Stomach (tissue), 8 donors: ENCODE measurements at regions not wholly inside any gene's neighbourhood (a gene's known extent, or its start where the extent isn't known, plus 50 kb on each side); places are given as distances from the start of the nearest gene placed in this dataset.

Experiments
- DNase-seq, 2 donors: peaks; one replicate each; pipeline versions ENCODE4 v3.0.0 to v3.0.0-alpha.2; 2013 to 2019
- H3K27ac ChIP-seq, 5 donors: fragments of 200-600 bp in 4 of 5; sonication (generic) in 4 of 5; one replicate each; pipeline ENCODE4 v1.5.1; 2013 to 2019; ENCODE audit warnings: mild to moderate bottlenecking in 1 of 5, moderate library complexity in 1 of 5
- H3K27me3 ChIP-seq, 3 donors: fragments of 200-600 bp; sonication (generic); one replicate each; pipeline ENCODE4 v1.5.1; 2017 to 2019; ENCODE audit warnings: mixed run types in 1 of 3
- H3K36me3 ChIP-seq, 4 donors: fragments of 200-600 bp; sonication (generic); 1 replicate in 3 of 4; 2 replicates in 1 of 4; pipeline ENCODE4 v1.5.1; 2016 to 2019
- H3K4me1 ChIP-seq, 4 donors: fragments of 200-600 bp; sonication (generic); one replicate each; pipeline ENCODE4 v1.5.1; 2016 to 2019
- H3K4me3 ChIP-seq, 4 donors: fragments of 200-600 bp; sonication (generic) in 3 of 4; one replicate each; pipeline ENCODE4 v1.5.1; 2016 to 2019; ENCODE audit warnings: mild to moderate bottlenecking in 1 of 4
- H3K9me3 ChIP-seq, 4 donors: fragments of 200-600 bp; sonication (generic); one replicate each; pipeline ENCODE4 v1.5.1; 2016 to 2019
- CTCF ChIP-seq, 7 experiments: fragments of 450-650 bp in 4 of 7; fragments of 200-600 bp in 3 of 7; sonication (generic) in 3 of 7; IDR thresholded peaks; one replicate each; pipeline ENCODE4 v1.5.1; 2016 to 2019; ENCODE audit warnings: antibody characterized with exemption in 7 of 7, control low read depth in 2 of 7, mild to moderate bottlenecking in 1 of 7
- EP300 ChIP-seq: sonication (generic); formaldehyde crosslinking; IDR thresholded peaks from one replicate; pipeline ENCODE4 v1.6.1; 2017; ENCODE audit warnings: antibody characterized with exemption
- POLR2A ChIP-seq, 4 donors: fragments of 450-650 bp; IDR thresholded peaks; one replicate each; pipeline ENCODE4 v1.6.1; 2016; ENCODE audit warnings: antibody characterized with exemption in 4 of 4, control low read depth in 2 of 4, mild to moderate bottlenecking in 1 of 4, moderate library complexity in 1 of 4
- POLR2AphosphoS5 ChIP-seq, 3 donors: sonication (generic); formaldehyde crosslinking; IDR thresholded peaks; one replicate each; pipeline ENCODE4 v1.6.1; 2016; ENCODE audit warnings: antibody characterized with exemption in 3 of 3
- WGBS, 5 donors: extraction: QIAGEN DNeasy Blood & Tissue Kit in 3 of 5; methylation state at CpG; one replicate each; pipeline versions ENCODE4 v1.1.5 to v1.1.7; 2013 to 2018; 5-methylcytosine and 5-hydroxymethylcytosine counted together
- intact Hi-C: fragments of 100-400 bp; cut with DNase I; formaldehyde crosslinking; loops from one replicate; pipeline ENCODE4 v1.15.1; 2023; ENCODE audit warnings: low total_unique reads
- donor health status: healthy with polysubstance abuse.
- donor health status: Bipolar disorder and iron deficiency.
- donor health status: healthy.

- TF ChIP-seq CTCF (IDR thresholded peaks at IDR 0.05) (no peak), POLR2AphosphoS5 (IDR thresholded peaks at IDR 0.05) (no peak), EP300 (no peak), POLR2A (IDR thresholded peaks at IDR 0.05) (no peak)
- intact Hi-C loops, result no loop called here
- no peak for DNase-seq
- no peak overlapping the region for H3K4me3 ChIP-seq
- H3K4me1 ChIP-seq, result no peaks in the 10 kb centered on the region
- H3K27me3 ChIP-seq, result no peaks in the 10 kb centered on the region
- H3K27ac ChIP-seq, result no peak overlapping the region
- H3K36me3 ChIP-seq, result no peaks in the 10 kb centered on the region
- no peaks in the 10 kb centered on the region for H3K9me3 ChIP-seq
Measured at GRCh38 chr4:106584337-106584989, 215.9 kb upstream of the GIMD1 start.

- intact Hi-C loops, result no loop called here
- no peak for DNase-seq
- H3K9me3 ChIP-seq, result no peaks in the 10 kb centered on the region
- H3K27ac ChIP-seq, result no peak overlapping the region
- H3K27me3 ChIP-seq, result no peaks in the 10 kb centered on the region
- no peaks in the 10 kb centered on the region for H3K4me1 ChIP-seq
- no peak for TF ChIP-seq POLR2AphosphoS5 (IDR thresholded peaks at IDR 0.05)
- no peak for TF ChIP-seq POLR2A (IDR thresholded peaks at IDR 0.05)
- TF ChIP-seq CTCF (IDR thresholded peaks at IDR 0.05), result no peak
- TF ChIP-seq EP300, result no peak
- 67 to 76% (median 74%) methylated on average over 2 of the region's 2 CpGs for WGBS, 5 donors
- H3K4me3 ChIP-seq, result no peak overlapping the region
- no peaks in the 10 kb centered on the region for H3K36me3 ChIP-seq
Measured at GRCh38 chr4:106583567-106583966, 215.0 kb upstream of the GIMD1 start.

- intact Hi-C loops, result no loop called here
- no peak overlapping the region for H3K4me3 ChIP-seq
- WGBS, 5 donors, result 37 to 51% (median 44%) methylated on average over 2 of the region's 2 CpGs
- TF ChIP-seq EP300 (no peak), CTCF (IDR thresholded peaks at IDR 0.05) (no peak), POLR2A (IDR thresholded peaks at IDR 0.05) (no peak), POLR2AphosphoS5 (IDR thresholded peaks at IDR 0.05) (no peak)
- H3K27ac ChIP-seq, result no peak overlapping the region
- no peaks in the 10 kb centered on the region for H3K27me3 ChIP-seq
- DNase-seq, result no peak
- H3K4me1 ChIP-seq, result no peaks in the 10 kb centered on the region
- no peaks in the 10 kb centered on the region for H3K9me3 ChIP-seq
- H3K36me3 ChIP-seq, result no peaks in the 10 kb centered on the region
Measured at GRCh38 chr4:106583108-106583507, 214.5 kb upstream of the GIMD1 start.

- H3K4me3 ChIP-seq, result no peak overlapping the region
- no peaks in the 10 kb centered on the region for H3K27me3 ChIP-seq
- intact Hi-C loops, result no loop called here
- no peaks in the 10 kb centered on the region for H3K4me1 ChIP-seq
- TF ChIP-seq POLR2AphosphoS5 (IDR thresholded peaks at IDR 0.05) (no peak), EP300 (no peak), POLR2A (IDR thresholded peaks at IDR 0.05) (no peak), CTCF (IDR thresholded peaks at IDR 0.05) (no peak)
- H3K27ac ChIP-seq, result no peak overlapping the region
- DNase-seq, result no peak
- no peaks in the 10 kb centered on the region for H3K9me3 ChIP-seq
- no peaks in the 10 kb centered on the region for H3K36me3 ChIP-seq
Measured at GRCh38 chr4:106582103-106582502, 213.5 kb upstream of the GIMD1 start.
